PC-9 (cell line): ENCODE measurements at regions not wholly inside any gene's neighbourhood (a gene's known extent, or its start where the extent isn't known, plus 50 kb on each side); places are given as distances from the start of the nearest gene placed in this dataset.

Experiments used
- CTCF ChIP-seq: fragments of 200-600 bp; sonication (generic); conservative IDR thresholded peaks from 2 replicates; pipeline ENCODE4 v1.6.1; 2017; ENCODE audit warnings: mixed run types, antibody characterized with exemption, mild to moderate bottlenecking, moderate library complexity
- EZH2 ChIP-seq: fragments of 200-600 bp; sonication (generic); IDR thresholded peaks from 2 replicates; pipeline ENCODE4 v1.8.0; 2017; ENCODE audit warnings: antibody characterized with exemption, low read depth

DNA sequence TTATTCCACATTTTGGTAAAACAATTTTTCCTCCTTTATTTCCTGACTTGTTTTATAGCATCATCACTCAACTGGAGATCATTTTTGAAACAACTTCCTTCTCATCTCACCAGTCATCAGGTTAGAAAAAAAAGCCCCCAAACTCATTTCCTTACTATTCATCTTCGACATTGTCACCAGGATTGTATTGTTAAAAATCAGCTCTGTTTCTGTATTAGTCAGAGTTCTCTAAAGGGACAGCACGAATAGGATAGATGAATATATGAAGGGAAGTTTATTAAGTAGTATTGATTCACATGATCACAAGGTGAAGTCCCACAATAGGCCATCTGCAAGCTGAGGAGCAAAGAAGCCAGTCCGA, 392.6 kb downstream of the FUT8 start:
- no peak for TF ChIP-seq CTCF
- TF ChIP-seq EZH2: no peak
